ENCODE measurements at regions not wholly inside any gene's neighbourhood (a gene's known extent, or its start where the extent isn't known, plus 50 kb on each side); places are given as distances from the start of the nearest gene placed in this dataset.
"Not testable (repeated sequence)": the region's sequence is repeated elsewhere in the genome, so short reads cannot be mapped to it uniquely, and the experiment has no call there.

- H3K27ac Mint-ChIP-seq; H3K9me3 Mint-ChIP-seq; H3K4me3 Mint-ChIP-seq; H3K36me3 Mint-ChIP-seq (ENCODE audit: low read depth); DNase-seq; H3K27me3 Mint-ChIP-seq; POLR2A ChIA-PET: not testable (repeated sequence)
- peaks cover 26% of the 10 kb centered on the region for H3K4me1 Mint-ChIP-seq
- CTCF ChIA-PET = interaction anchor here (0.6 to 0.7 kb wide), 3 partner anchors 21 to 113 kb away, joined by 3 to 4 read pairs (median 3); no protein-coding TSS in a partner anchor
These were observed 165.1 kb upstream of the EEA1 start for GRCh38 chr12:93094222-93094621.

- no peak overlapping the region for H3K27ac Mint-ChIP-seq
- no peaks in the 10 kb centered on the region for H3K27me3 Mint-ChIP-seq
- POLR2A ChIA-PET = no interaction called here
- H3K4me1 Mint-ChIP-seq = peaks cover 22% of the 10 kb centered on the region
- H3K36me3 Mint-ChIP-seq (ENCODE audit: low read depth) = no peaks in the 10 kb centered on the region
- H3K9me3 Mint-ChIP-seq = no peaks in the 10 kb centered on the region
- CTCF ChIA-PET = no interaction called here
- no peak for DNase-seq
- H3K4me3 Mint-ChIP-seq = no peak overlapping the region
These were observed 166.1 kb upstream of the EEA1 start for GRCh38 chr12:93094988-93095737.

GRCh38 chr12:93097417-93097816, 168.3 kb upstream of the EEA1 start:
- ChIA-PET POLR2A (no interaction called here), CTCF (interaction anchor here (0.5 to 2.6 kb wide), 10 partner anchors 11 to 1005 kb away, joined by 3 to 15 read pairs (median 3); no protein-coding TSS in a partner anchor)
- DNase-seq = no peak
- peaks cover 14% of the 10 kb centered on the region for H3K4me1 Mint-ChIP-seq
- no peaks in the 10 kb centered on the region for H3K36me3 Mint-ChIP-seq (ENCODE audit: low read depth)
- H3K9me3 Mint-ChIP-seq = no peaks in the 10 kb centered on the region
- H3K27ac Mint-ChIP-seq = no peak overlapping the region
- H3K27me3 Mint-ChIP-seq = no peaks in the 10 kb centered on the region
- H3K4me3 Mint-ChIP-seq = no peak overlapping the region

GRCh38 chr12:93098077-93098476, 169.0 kb upstream of the EEA1 start:
- Mint-ChIP-seq H3K27me3 (no peaks in the 10 kb centered on the region), H3K4me3 (no peak overlapping the region), H3K27ac (peak overlapping the region; percentile 42), H3K4me1 (peaks cover 14% of the 10 kb centered on the region), H3K36me3 (ENCODE audit: low read depth) (no peaks in the 10 kb centered on the region), H3K9me3 (no peaks in the 10 kb centered on the region)
- CTCF ChIA-PET = interaction anchor here (0.5 to 2.6 kb wide), 15 partner anchors 10 to 1004 kb away, joined by 3 to 15 read pairs (median 3); no protein-coding TSS in a partner anchor
- DNase-seq = peak; percentile 80
- POLR2A ChIA-PET = no interaction called here

GRCh38 chr12:93099792-93100191, 170.7 kb upstream of the EEA1 start:
- Mint-ChIP-seq H3K27me3 (no peaks in the 10 kb centered on the region), H3K27ac (no peak overlapping the region), H3K4me3 (no peak overlapping the region), H3K36me3 (ENCODE audit: low read depth) (no peaks in the 10 kb centered on the region), H3K9me3 (no peaks in the 10 kb centered on the region), H3K4me1 (peaks cover 13% of the 10 kb centered on the region)
- ChIA-PET POLR2A (no interaction called here), CTCF (no interaction called here)
- no peak for DNase-seq

GRCh38 chr12:93100610-93101009, 171.5 kb upstream of the EEA1 start:
- H3K36me3 Mint-ChIP-seq (ENCODE audit: low read depth) = no peaks in the 10 kb centered on the region
- no peaks in the 10 kb centered on the region for H3K27me3 Mint-ChIP-seq
- no peak overlapping the region for H3K4me3 Mint-ChIP-seq
- peaks cover 6% of the 10 kb centered on the region for H3K4me1 Mint-ChIP-seq
- no peak overlapping the region for H3K27ac Mint-ChIP-seq
- ChIA-PET POLR2A (no interaction called here), CTCF (no interaction called here)
- H3K9me3 Mint-ChIP-seq = no peaks in the 10 kb centered on the region
- DNase-seq = no peak

GRCh38 chr12:93101367-93101766, 172.3 kb upstream of the EEA1 start:
- no peak overlapping the region for H3K4me3 Mint-ChIP-seq
- ChIA-PET CTCF (interaction anchor here (0.7 kb wide), 1 partner anchor 95 kb away, joined by 4 read pairs; no protein-coding TSS in a partner anchor), POLR2A (no interaction called here)
- H3K27ac Mint-ChIP-seq = no peak overlapping the region
- H3K36me3 Mint-ChIP-seq (ENCODE audit: low read depth) = no peaks in the 10 kb centered on the region
- DNase-seq = no peak
- H3K4me1 Mint-ChIP-seq = peaks cover 6% of the 10 kb centered on the region
- H3K9me3 Mint-ChIP-seq = no peaks in the 10 kb centered on the region
- no peaks in the 10 kb centered on the region for H3K27me3 Mint-ChIP-seq

GRCh38 chr12:93102312-93102711, 173.2 kb upstream of the EEA1 start:
- Mint-ChIP-seq H3K9me3 (no peaks in the 10 kb centered on the region), H3K27me3 (no peaks in the 10 kb centered on the region), H3K4me3 (no peak overlapping the region), H3K36me3 (ENCODE audit: low read depth) (no peaks in the 10 kb centered on the region), H3K27ac (no peak overlapping the region), H3K4me1 (peaks cover 6% of the 10 kb centered on the region)
- ChIA-PET CTCF (no interaction called here), POLR2A (no interaction called here)
- DNase-seq = no peak

GRCh38 chr12:93102744-93103143, 173.6 kb upstream of the EEA1 start:
- H3K27me3 Mint-ChIP-seq = no peaks in the 10 kb centered on the region
- ChIA-PET CTCF (no interaction called here), POLR2A (no interaction called here)
- H3K4me3 Mint-ChIP-seq = no peak overlapping the region
- no peak overlapping the region for H3K27ac Mint-ChIP-seq
- H3K36me3 Mint-ChIP-seq (ENCODE audit: low read depth) = no peaks in the 10 kb centered on the region
- DNase-seq = no peak
- no peaks in the 10 kb centered on the region for H3K9me3 Mint-ChIP-seq
- H3K4me1 Mint-ChIP-seq = peaks cover 6% of the 10 kb centered on the region

GRCh38 chr12:93103154-93103553, 174.1 kb upstream of the EEA1 start:
- POLR2A ChIA-PET = no interaction called here
- no peaks in the 10 kb centered on the region for H3K36me3 Mint-ChIP-seq (ENCODE audit: low read depth)
- DNase-seq = no peak
- H3K9me3 Mint-ChIP-seq = no peaks in the 10 kb centered on the region
- no peaks in the 10 kb centered on the region for H3K27me3 Mint-ChIP-seq
- CTCF ChIA-PET = no interaction called here
- H3K4me3 Mint-ChIP-seq = no peak overlapping the region
- H3K4me1 Mint-ChIP-seq = peaks cover 4% of the 10 kb centered on the region
- H3K27ac Mint-ChIP-seq = no peak overlapping the region

GRCh38 chr12:93104535-93104934, 175.4 kb upstream of the EEA1 start:
- Mint-ChIP-seq H3K27ac (no peak overlapping the region), H3K36me3 (ENCODE audit: low read depth) (no peaks in the 10 kb centered on the region), H3K4me3 (no peak overlapping the region), H3K9me3 (no peaks in the 10 kb centered on the region), H3K4me1 (no peaks in the 10 kb centered on the region), H3K27me3 (peaks cover 2% of the 10 kb centered on the region)
- CTCF ChIA-PET = interaction anchor here (0.6 to 1.7 kb wide), 2 partner anchors 12 to 58 kb away, joined by 3 to 5 read pairs; no protein-coding TSS in a partner anchor
- POLR2A ChIA-PET = no interaction called here
- no peak for DNase-seq

GRCh38 chr12:93106910-93107309, 177.8 kb upstream of the EEA1 start:
- H3K4me3 Mint-ChIP-seq = no peak overlapping the region
- no peaks in the 10 kb centered on the region for H3K9me3 Mint-ChIP-seq
- H3K27me3 Mint-ChIP-seq = peaks cover 2% of the 10 kb centered on the region
- no peak overlapping the region for H3K27ac Mint-ChIP-seq
- H3K36me3 Mint-ChIP-seq (ENCODE audit: low read depth) = no peaks in the 10 kb centered on the region
- POLR2A ChIA-PET = no interaction called here
- CTCF ChIA-PET = interaction anchor here (0.6 to 3.7 kb wide), 4 partner anchors 9 to 1007 kb away, joined by 3 to 15 read pairs (median 3); no protein-coding TSS in a partner anchor
- DNase-seq = no peak
- no peaks in the 10 kb centered on the region for H3K4me1 Mint-ChIP-seq

GRCh38 chr12:93107514-93108312, 178.6 kb upstream of the EEA1 start:
- Mint-ChIP-seq H3K4me3 (no peak overlapping the region), H3K27me3 (peaks cover 2% of the 10 kb centered on the region), H3K4me1 (no peaks in the 10 kb centered on the region), H3K9me3 (no peaks in the 10 kb centered on the region), H3K27ac (no peak overlapping the region), H3K36me3 (ENCODE audit: low read depth) (no peaks in the 10 kb centered on the region)
- CTCF ChIA-PET = interaction anchor here (0.6 to 3.7 kb wide), 4 partner anchors 10 to 1006 kb away, joined by 3 to 15 read pairs (median 3); no protein-coding TSS in a partner anchor
- POLR2A ChIA-PET = no interaction called here
- DNase-seq = no peak

All from activated CD4-positive, alpha-beta T cell treated with anti-CD3 and anti-CD28 coated beads, Interleukin-2, amount 10 ng/mL, durations not matched to agents 7 days and 5 days (primary cell).